Mesothelial cell of epicardium (in vitro differentiated cells): ENCODE measurements at regions not wholly inside any gene's neighbourhood (a gene's known extent, or its start where the extent isn't known, plus 50 kb on each side); places are given as distances from the start of the nearest gene placed in this dataset.
"Not testable (repeated sequence)": the region's sequence is repeated elsewhere in the genome, so short reads cannot be mapped to it uniquely, and the experiment has no call there.

Source experiments
- DNase-seq, 2 experiments: peaks; one replicate each; pipeline ENCODE4 v3.0.0; 2021; ENCODE audit warnings: low spot score in 2 of 2; ENCODE audit not compliant: unreplicated experiment in 2 of 2
- H3K27ac Mint-ChIP-seq: 2 replicates; pipeline ENCODE4 v1.8.0; 2021; ENCODE audit warnings: mixed read lengths
- H3K27me3 Mint-ChIP-seq: 2 replicates; pipeline ENCODE4 v1.8.0; 2021; ENCODE audit warnings: low read depth, mixed read lengths
- H3K36me3 Mint-ChIP-seq: 2 replicates; pipeline ENCODE4 v1.8.0; 2021; ENCODE audit warnings: mixed read lengths
- H3K4me1 Mint-ChIP-seq: 2 replicates; pipeline ENCODE4 v1.8.0; 2021; ENCODE audit warnings: mixed read lengths
- H3K4me3 Mint-ChIP-seq: 2 replicates; pipeline ENCODE4 v1.8.0; 2021; ENCODE audit warnings: mild to moderate bottlenecking, moderate library complexity, mixed read lengths
- H3K9me3 Mint-ChIP-seq: 2 replicates; pipeline ENCODE4 v1.8.0; 2021; ENCODE audit warnings: mixed read lengths
- TF ChIP-seq, protein P1 (sequence below): fragments of 200-600 bp; sonication (generic); IDR thresholded peaks from one replicate; pipeline ENCODE4 v1.5.0; 2021; ENCODE audit warnings: antibody characterized with exemption; ENCODE audit not compliant: unreplicated experiment

DNA sequence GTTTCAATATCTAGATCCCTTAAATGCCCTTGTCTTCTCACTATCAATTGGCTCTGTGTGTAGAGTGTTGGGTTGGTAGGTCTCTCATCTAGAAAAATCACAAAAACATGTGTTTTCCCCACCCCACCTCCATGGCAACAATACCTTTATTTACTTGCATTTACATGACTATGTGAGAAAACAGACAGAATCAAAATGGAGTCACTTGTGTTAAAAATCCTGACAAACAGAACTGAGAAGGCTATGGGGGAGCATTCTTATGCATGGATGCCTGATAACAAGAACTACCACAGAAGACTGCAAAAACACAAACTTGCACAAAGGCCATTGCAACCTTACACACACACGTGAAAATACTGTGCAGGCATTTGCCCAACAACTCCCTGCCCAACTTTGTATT is 1352.9 kb upstream of the CDH9 start:
- DNase-seq, result no peak
- H3K27me3 Mint-ChIP-seq, result no peaks in the 10 kb centered on the region
- TF ChIP-seq, protein P1, sequence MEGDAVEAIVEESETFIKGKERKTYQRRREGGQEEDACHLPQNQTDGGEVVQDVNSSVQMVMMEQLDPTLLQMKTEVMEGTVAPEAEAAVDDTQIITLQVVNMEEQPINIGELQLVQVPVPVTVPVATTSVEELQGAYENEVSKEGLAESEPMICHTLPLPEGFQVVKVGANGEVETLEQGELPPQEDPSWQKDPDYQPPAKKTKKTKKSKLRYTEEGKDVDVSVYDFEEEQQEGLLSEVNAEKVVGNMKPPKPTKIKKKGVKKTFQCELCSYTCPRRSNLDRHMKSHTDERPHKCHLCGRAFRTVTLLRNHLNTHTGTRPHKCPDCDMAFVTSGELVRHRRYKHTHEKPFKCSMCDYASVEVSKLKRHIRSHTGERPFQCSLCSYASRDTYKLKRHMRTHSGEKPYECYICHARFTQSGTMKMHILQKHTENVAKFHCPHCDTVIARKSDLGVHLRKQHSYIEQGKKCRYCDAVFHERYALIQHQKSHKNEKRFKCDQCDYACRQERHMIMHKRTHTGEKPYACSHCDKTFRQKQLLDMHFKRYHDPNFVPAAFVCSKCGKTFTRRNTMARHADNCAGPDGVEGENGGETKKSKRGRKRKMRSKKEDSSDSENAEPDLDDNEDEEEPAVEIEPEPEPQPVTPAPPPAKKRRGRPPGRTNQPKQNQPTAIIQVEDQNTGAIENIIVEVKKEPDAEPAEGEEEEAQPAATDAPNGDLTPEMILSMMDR, result no peak
- H3K27ac Mint-ChIP-seq, result no peak overlapping the region
- H3K36me3 Mint-ChIP-seq, result no peaks in the 10 kb centered on the region
- H3K4me1 Mint-ChIP-seq, result peaks cover 10% of the 10 kb centered on the region
- peaks cover 3% of the 10 kb centered on the region for H3K9me3 Mint-ChIP-seq
- H3K4me3 Mint-ChIP-seq, result no peak overlapping the region

DNA sequence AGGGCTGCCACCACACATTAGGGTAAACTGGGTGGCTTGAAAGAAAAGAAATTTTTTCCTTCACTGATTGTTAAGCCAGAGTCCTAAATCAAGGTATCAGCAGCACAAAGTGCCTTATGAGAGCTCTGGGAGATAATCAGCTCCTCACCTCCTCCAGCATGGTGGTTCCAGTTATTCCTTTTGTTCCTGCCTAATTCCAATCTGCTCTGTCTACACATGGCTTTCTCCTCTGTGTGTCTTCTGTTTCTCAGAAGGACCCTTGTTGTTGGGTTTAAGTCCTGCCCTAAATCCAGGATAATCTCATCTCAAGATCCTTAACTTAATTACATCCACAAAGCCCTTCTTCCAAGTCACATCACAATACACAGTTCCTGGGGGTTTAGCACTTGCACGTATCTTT is 1352.0 kb upstream of the CDH9 start:
- Mint-ChIP-seq H3K4me1 (peaks cover 10% of the 10 kb centered on the region), H3K27me3 (no peaks in the 10 kb centered on the region), H3K36me3 (no peaks in the 10 kb centered on the region), H3K27ac (no peak overlapping the region), H3K9me3 (peaks cover 3% of the 10 kb centered on the region), H3K4me3 (no peak overlapping the region)
- TF ChIP-seq, protein P1, result no peak
- no peak for DNase-seq

DNA sequence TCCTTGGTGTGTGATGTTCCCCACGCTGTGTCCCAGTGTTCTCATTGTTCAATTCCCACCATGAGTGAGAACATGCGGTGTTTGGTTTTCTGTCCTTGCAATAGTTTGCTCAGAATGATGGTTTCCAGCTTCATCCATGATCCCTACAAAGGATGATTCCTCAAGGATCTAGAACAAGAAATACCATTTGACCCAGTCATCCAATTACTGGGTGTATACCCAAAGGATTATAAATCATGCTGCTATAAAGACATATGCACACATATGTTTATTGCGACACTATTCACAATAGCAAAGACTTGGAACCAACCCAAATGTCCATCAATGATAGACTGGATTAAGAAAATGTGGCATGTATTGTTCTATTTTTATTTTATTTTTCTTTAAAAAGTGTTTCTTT is 1351.3 kb upstream of the CDH9 start:
- not testable (repeated sequence) for H3K27ac Mint-ChIP-seq, H3K27me3 Mint-ChIP-seq, H3K4me3 Mint-ChIP-seq, H3K9me3 Mint-ChIP-seq, H3K36me3 Mint-ChIP-seq, H3K4me1 Mint-ChIP-seq, DNase-seq

- H3K36me3 Mint-ChIP-seq, result no peaks in the 10 kb centered on the region
- no peak for DNase-seq
- peaks cover 3% of the 10 kb centered on the region for H3K9me3 Mint-ChIP-seq
- no peak overlapping the region for H3K27ac Mint-ChIP-seq
- H3K4me3 Mint-ChIP-seq, result no peak overlapping the region
- TF ChIP-seq, protein P1, result no peak
- H3K27me3 Mint-ChIP-seq, result no peaks in the 10 kb centered on the region
- H3K4me1 Mint-ChIP-seq, result peaks cover 8% of the 10 kb centered on the region
These were observed 1350.0 kb upstream of the CDH9 start for GRCh38 chr5:28388428-28388827.

DNA sequence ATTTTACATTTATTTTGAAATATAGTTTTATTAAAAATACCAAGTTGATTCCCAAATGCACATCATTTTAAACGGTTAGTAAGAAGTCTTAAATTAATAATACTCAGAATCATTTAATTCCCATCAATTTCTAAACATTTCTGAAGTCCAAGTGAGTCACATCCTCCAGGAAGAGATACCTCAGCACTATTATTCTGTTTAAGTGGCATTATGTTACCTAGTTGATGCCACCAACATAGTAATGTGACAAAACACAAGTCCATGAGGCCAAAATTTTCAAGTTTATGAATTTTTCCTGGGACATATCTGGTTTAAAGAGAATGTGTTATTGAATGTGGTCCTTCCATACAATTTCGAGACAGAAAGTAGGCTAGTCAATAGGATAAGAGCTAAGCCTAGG is 1348.3 kb upstream of the CDH9 start:
- Mint-ChIP-seq H3K27ac (no peak overlapping the region), H3K4me3 (no peak overlapping the region), H3K9me3 (no peaks in the 10 kb centered on the region), H3K27me3 (no peaks in the 10 kb centered on the region), H3K36me3 (no peaks in the 10 kb centered on the region), H3K4me1 (peaks cover 8% of the 10 kb centered on the region)
- TF ChIP-seq, protein P1, result no peak
- no peak for DNase-seq

DNA sequence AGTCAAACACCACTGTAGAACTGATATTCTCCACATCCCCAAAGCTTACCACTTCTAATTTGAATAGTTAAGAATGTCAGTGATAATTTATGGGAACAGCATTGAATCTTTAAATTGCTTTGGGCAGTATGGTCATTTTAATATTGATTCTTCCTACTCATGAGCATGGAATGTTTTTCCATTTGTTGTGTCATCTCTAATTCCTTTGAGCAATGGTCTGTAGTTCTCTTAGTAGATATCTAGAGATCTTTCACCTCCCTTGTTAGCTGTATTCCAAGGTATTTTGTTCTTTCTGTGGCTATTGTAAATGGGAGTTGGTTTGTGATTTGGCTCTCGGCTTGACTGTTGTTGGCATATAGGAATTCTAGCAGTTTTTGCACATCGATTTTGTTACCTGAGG is 1341.8 kb upstream of the CDH9 start:
- H3K4me1 Mint-ChIP-seq, result peaks cover 2% of the 10 kb centered on the region
- TF ChIP-seq, protein P1, result no peak
- H3K4me3 Mint-ChIP-seq, result no peak overlapping the region
- DNase-seq, result no peak
- no peak overlapping the region for H3K27ac Mint-ChIP-seq
- peaks cover 18% of the 10 kb centered on the region for H3K9me3 Mint-ChIP-seq
- H3K36me3 Mint-ChIP-seq, result peaks cover 10% of the 10 kb centered on the region
- H3K27me3 Mint-ChIP-seq, result no peaks in the 10 kb centered on the region
